Neuronal stem cell (in vitro differentiated cells): ENCODE measurements at regions not wholly inside any gene's neighbourhood (a gene's known extent, or its start where the extent isn't known, plus 50 kb on each side); places are given as distances from the start of the nearest gene placed in this dataset.
"Not testable (repeated sequence)": the region's sequence is repeated elsewhere in the genome, so short reads cannot be mapped to it uniquely, and the experiment has no call there.

Experiments used
- DNase-seq: peaks from one replicate; pipeline ENCODE4 v3.0.0-alpha.2; 2013; ENCODE audit warnings: low spot score
- H2AFZ ChIP-seq: one replicate; pipeline ENCODE4 v1.6.1; 2013; ENCODE audit warnings: mild to moderate bottlenecking, low read length, inconsistent platforms
- H2AK5ac ChIP-seq: 2 replicates; pipeline ENCODE4 v1.6.1; 2013; ENCODE audit warnings: low read depth, mild to moderate bottlenecking, inconsistent platforms, low read length, moderate library complexity, mixed read lengths
- H2BK120ac ChIP-seq: 2 replicates; pipeline ENCODE4 v1.6.1; 2013; ENCODE audit warnings: low read depth, mild to moderate bottlenecking, inconsistent platforms, low read length, moderate library complexity, mixed read lengths
- H2BK12ac ChIP-seq: one replicate; pipeline ENCODE4 v1.6.1; 2013; ENCODE audit warnings: low read length, inconsistent platforms
- H2BK15ac ChIP-seq: 2 replicates; pipeline ENCODE4 v1.6.1; 2013; ENCODE audit warnings: mild to moderate bottlenecking, low read length, inconsistent platforms, mixed read lengths
- H2BK5ac ChIP-seq: one replicate; pipeline ENCODE4 v1.6.1; 2013; ENCODE audit warnings: inconsistent platforms, mild to moderate bottlenecking, low read length, moderate library complexity
- H3K14ac ChIP-seq: one replicate; pipeline ENCODE4 v1.6.1; 2013; ENCODE audit warnings: low read length, inconsistent platforms
- H3K18ac ChIP-seq: 2 replicates; pipeline ENCODE4 v1.6.1; 2013; ENCODE audit warnings: low read length, inconsistent platforms
- H3K23ac ChIP-seq: 2 replicates; pipeline ENCODE4 v1.6.1; 2013; ENCODE audit warnings: low read depth, mild to moderate bottlenecking, mixed read lengths, low read length, inconsistent platforms; ENCODE audit not compliant: poor library complexity
- H3K27ac ChIP-seq: replicated peaks from 3 replicates; pipeline ENCODE4 v1.5.1; 2013; ENCODE audit warnings: low read length, inconsistent platforms
- H3K27me3 ChIP-seq, 3 experiments: 2 replicates each; pipeline ENCODE4 v1.6.1; 2013; ENCODE audit warnings: low read length in 3 of 3, mild to moderate bottlenecking in 2 of 3, inconsistent platforms in 1 of 3, low read depth in 1 of 3, mixed read lengths in 1 of 3, moderate library complexity in 1 of 3; ENCODE audit not compliant: control insufficient read depth in 3 of 3, insufficient read depth in 3 of 3
- H3K36me3 ChIP-seq, 2 donors: replicated peaks in 1 of 2; 2 replicates each; pipeline ENCODE4 v1.6.1; 2013; ENCODE audit warnings: low read length in 2 of 2; ENCODE audit not compliant: control insufficient read depth in 2 of 2, insufficient read depth in 2 of 2
- H3K4ac ChIP-seq: 2 replicates; pipeline ENCODE4 v1.6.1; 2013; ENCODE audit warnings: inconsistent platforms, mild to moderate bottlenecking, low read length, moderate library complexity
- H3K4me1 ChIP-seq, 2 donors: 1 replicate in 1 of 2; 2 replicates in 1 of 2; pipeline ENCODE4 v1.6.1; 2013; ENCODE audit warnings: low read length in 2 of 2, low read depth in 1 of 2; ENCODE audit not compliant: control insufficient read depth in 2 of 2, insufficient read depth in 1 of 2
- H3K4me2 ChIP-seq: one replicate; pipeline ENCODE4 v1.6.1; 2013; ENCODE audit warnings: mild to moderate bottlenecking, low read length, inconsistent platforms; ENCODE audit not compliant: insufficient read depth, poor library complexity, severe bottlenecking
- H3K4me3 ChIP-seq, 2 donors: 2 replicates each; pipeline ENCODE4 v1.5.1; 2013; ENCODE audit warnings: low read length in 2 of 2, mild to moderate bottlenecking in 2 of 2, inconsistent platforms in 1 of 2, moderate library complexity in 1 of 2
- H3K79me1 ChIP-seq: one replicate; pipeline ENCODE4 v1.6.1; 2013; ENCODE audit warnings: low read depth, mild to moderate bottlenecking, inconsistent platforms, low read length, moderate library complexity
- H3K9ac ChIP-seq: one replicate; pipeline ENCODE4 v1.6.1; 2013; ENCODE audit warnings: mild to moderate bottlenecking, low read depth, low read length, inconsistent platforms; ENCODE audit not compliant: poor library complexity
- H3K9me3 ChIP-seq, 2 donors: replicated peaks in 1 of 2; 2 replicates each; pipeline versions ENCODE3 to v1.6.1; 2013; ENCODE audit warnings: low read length in 2 of 2, mild to moderate bottlenecking in 2 of 2, inconsistent platforms in 1 of 2, low read depth in 1 of 2, mixed read lengths in 1 of 2, moderate library complexity in 1 of 2; ENCODE audit not compliant: control insufficient read depth in 2 of 2, insufficient read depth in 1 of 2
- H4K8ac ChIP-seq: one replicate; pipeline ENCODE4 v1.6.1; 2013; ENCODE audit warnings: low read depth, mild to moderate bottlenecking, inconsistent platforms, low read length, moderate library complexity
- H4K91ac ChIP-seq: one replicate; pipeline ENCODE4 v1.6.1; 2013; ENCODE audit warnings: low read length, low read depth, mild to moderate bottlenecking, inconsistent platforms; ENCODE audit not compliant: poor library complexity
- WGBS, 2 donors: extraction: QIAGEN DNeasy Blood & Tissue Kit; methylation state at CpG; one replicate each; pipeline ENCODE4 v1.1.7; 2013; ENCODE audit warnings: missing lambda C conversion rate in 2 of 2, mixed read lengths in 1 of 2; ENCODE audit not compliant: insufficient read length in 2 of 2, insufficient replicate concordance in 1 of 2; ENCODE audit errors: extremely low coverage in 2 of 2; 5-methylcytosine and 5-hydroxymethylcytosine counted together

- not testable (repeated sequence) for H3K9me3 ChIP-seq, H3K18ac ChIP-seq, H3K4ac ChIP-seq, H2BK5ac ChIP-seq, H4K8ac ChIP-seq, H3K23ac ChIP-seq, H2BK12ac ChIP-seq, H2AFZ ChIP-seq, H3K4me2 ChIP-seq, H4K91ac ChIP-seq, H3K27me3 ChIP-seq, H3K4me1 ChIP-seq, H3K14ac ChIP-seq, DNase-seq, H3K4me3 ChIP-seq, H3K36me3 ChIP-seq, H3K27ac ChIP-seq, H3K9ac ChIP-seq, H2AK5ac ChIP-seq, H2BK120ac ChIP-seq, H3K79me1 ChIP-seq, H2BK15ac ChIP-seq
- no CpG with 5 or more reads among the region's 14 CpGs for WGBS, 2 donors
Observed at GRCh38 chr6:139517998-139518555, 143.6 kb upstream of the CITED2 start.

DNA sequence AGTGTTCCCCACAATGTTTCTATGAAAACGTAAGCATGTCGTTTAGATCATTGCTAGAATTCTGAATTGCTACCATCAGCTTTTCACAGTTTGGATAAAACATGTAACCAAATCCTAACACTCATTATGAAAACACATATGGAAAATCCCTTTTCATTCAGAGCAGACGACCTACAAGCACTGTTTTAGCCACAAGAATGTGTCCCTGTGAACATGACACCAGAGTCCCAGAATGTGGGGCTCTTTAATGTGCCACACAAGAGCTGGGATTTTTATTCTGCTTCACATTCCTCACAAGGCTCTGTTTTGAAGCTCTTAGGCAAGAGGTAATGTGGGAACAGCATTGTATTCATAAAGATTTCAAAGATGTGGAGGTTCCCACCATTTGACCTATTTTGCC, 141.1 kb upstream of the CITED2 start:
- no peak overlapping the region for H3K27ac ChIP-seq
- H3K4me3 ChIP-seq = no peak overlapping the region
- H3K4me2 ChIP-seq = no peak overlapping the region
- H2AFZ ChIP-seq = peak overlapping the region; percentile 43
- H4K91ac ChIP-seq = no peak overlapping the region
- H3K18ac ChIP-seq = no peak overlapping the region
- H3K79me1 ChIP-seq = no peaks in the 10 kb centered on the region
- H3K9ac ChIP-seq = no peak overlapping the region
- DNase-seq = no peak
- H2AK5ac ChIP-seq = no peak overlapping the region
- H3K14ac ChIP-seq = no peak overlapping the region
- no peak overlapping the region for H4K8ac ChIP-seq
- H3K36me3 ChIP-seq = no peaks in the 10 kb centered on the region
- no peak overlapping the region for H3K23ac ChIP-seq
- H3K27me3 ChIP-seq = no peaks in the 10 kb centered on the region
- no peak overlapping the region for H2BK12ac ChIP-seq
- no peak overlapping the region for H2BK120ac ChIP-seq
- H2BK5ac ChIP-seq = no peak overlapping the region
- H3K4me1 ChIP-seq = peaks cover 3 to 7% of the 10 kb centered on the region in 2 donors
- WGBS, 2 donors = no CpG with 5 or more reads among the region's 3 CpGs
- no peak overlapping the region for H2BK15ac ChIP-seq
- H3K9me3 ChIP-seq = no peaks in the 10 kb centered on the region
- H3K4ac ChIP-seq = no peak overlapping the region

- no CpG with 5 or more reads among the region's 3 CpGs for WGBS, 2 donors
- no peak overlapping the region for H3K27ac ChIP-seq
Observed at GRCh38 chr6:139514819-139515218, 140.4 kb upstream of the CITED2 start.

DNA sequence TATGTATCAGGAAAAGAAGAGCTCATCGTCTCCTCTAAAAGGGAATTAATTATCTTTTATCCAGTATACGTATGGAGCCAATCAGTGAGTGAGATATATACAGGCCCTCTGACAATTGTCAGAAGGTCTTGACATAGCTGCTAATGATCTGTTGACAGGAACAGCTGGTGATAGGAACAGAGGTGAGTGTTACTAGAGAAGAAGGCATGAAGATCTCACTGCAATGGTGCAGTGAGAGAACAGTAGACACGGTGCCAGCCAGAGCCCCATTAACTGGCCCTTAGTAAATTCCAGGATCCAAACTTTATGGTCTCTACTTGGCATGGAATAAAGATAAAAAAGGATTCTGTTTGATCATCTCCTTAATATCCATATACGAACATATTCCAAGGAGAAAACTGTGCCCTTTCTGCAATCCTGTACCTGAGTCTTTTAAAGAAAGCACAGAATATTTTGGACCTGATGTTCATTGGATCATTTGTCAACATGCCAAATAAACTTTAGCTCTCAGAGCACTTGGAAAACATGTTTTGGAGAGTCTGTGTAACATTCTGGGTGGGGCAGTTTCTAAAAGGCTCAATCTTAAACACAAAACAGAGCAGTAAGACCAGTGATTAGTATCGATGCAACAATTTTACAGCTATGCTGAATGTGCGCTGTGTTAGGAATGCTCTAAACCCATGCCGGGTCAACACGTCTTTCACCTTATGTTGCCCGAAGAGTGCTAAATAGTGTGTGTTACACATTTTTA, 135.8 kb upstream of the CITED2 start:
- WGBS, 2 donors = no CpG with 5 or more reads among the region's 9 CpGs
- Histone ChIP-seq H3K14ac (no peak overlapping the region), H4K8ac (no peak overlapping the region), H2BK120ac (no peak overlapping the region), H2BK5ac (no peak overlapping the region), H3K27ac (no peak overlapping the region), H2AK5ac (no peak overlapping the region), H3K4me1 (peaks cover under 1 to 3% of the 10 kb centered on the region in 2 donors), H3K18ac (no peak overlapping the region), H3K4me3 (no peak overlapping the region), H3K4ac (no peak overlapping the region), H3K79me1 (no peaks in the 10 kb centered on the region), H3K9me3 (no peaks in the 10 kb centered on the region), H2AFZ (no peak overlapping the region), H2BK15ac (no peak overlapping the region), H4K91ac (no peak overlapping the region), H3K9ac (no peak overlapping the region), H2BK12ac (no peak overlapping the region), H3K27me3 (no peaks in the 10 kb centered on the region), H3K36me3 (no peaks in the 10 kb centered on the region), H3K23ac (no peak overlapping the region), H3K4me2 (no peak overlapping the region)
- no peak for DNase-seq

More at GRCh38 chr6:139514819-139515218, 140.4 kb upstream of the CITED2 start:
- Histone ChIP-seq H3K9ac (no peak overlapping the region), H3K4ac (no peak overlapping the region), H2BK12ac (no peak overlapping the region), H3K14ac (no peak overlapping the region), H3K4me2 (no peak overlapping the region), H2BK120ac (no peak overlapping the region), H4K8ac (no peak overlapping the region), H3K9me3 (no peaks in the 10 kb centered on the region), H4K91ac (no peak overlapping the region), H3K36me3 (no peaks in the 10 kb centered on the region), H3K18ac (no peak overlapping the region), H3K27me3 (no peaks in the 10 kb centered on the region), H3K4me1 (peaks cover 3 to 7% of the 10 kb centered on the region in 2 donors), H3K4me3 (no peak overlapping the region), H2BK15ac (no peak overlapping the region), H2AFZ (peak overlapping the region; percentile 35), H3K23ac (no peak overlapping the region), H3K79me1 (no peaks in the 10 kb centered on the region), H2BK5ac (no peak overlapping the region), H2AK5ac (no peak overlapping the region)
- DNase-seq = no peak
